Fibroblast of the aortic adventitia (primary cell): ENCODE measurements at regions not wholly inside any gene's neighbourhood (a gene's known extent, or its start where the extent isn't known, plus 50 kb on each side); places are given as distances from the start of the nearest gene placed in this dataset.

Source experiments
- DNase-seq: peaks from one replicate; pipeline ENCODE4 v3.0.0-alpha.2; 2010; ENCODE audit warnings: low read depth
- H3K4me3 ChIP-seq: 2 replicates; pipeline ENCODE4 v1.5.1; 2011; ENCODE audit warnings: low read depth, mild to moderate bottlenecking, control low read depth, low read length, moderate library complexity
- CTCF ChIP-seq: IDR thresholded peaks from 2 replicates; pipeline ENCODE4 v1.5.1; 2011; ENCODE audit warnings: mild to moderate bottlenecking, low read length, control low read depth, inconsistent platforms; ENCODE audit not compliant: insufficient read depth

GRCh38 chr6:98131290-98131990 is 702.9 kb upstream of the POU3F2 start:
- no peak for TF ChIP-seq CTCF
- no peak overlapping the region for H3K4me3 ChIP-seq
- no peak for DNase-seq

DNA sequence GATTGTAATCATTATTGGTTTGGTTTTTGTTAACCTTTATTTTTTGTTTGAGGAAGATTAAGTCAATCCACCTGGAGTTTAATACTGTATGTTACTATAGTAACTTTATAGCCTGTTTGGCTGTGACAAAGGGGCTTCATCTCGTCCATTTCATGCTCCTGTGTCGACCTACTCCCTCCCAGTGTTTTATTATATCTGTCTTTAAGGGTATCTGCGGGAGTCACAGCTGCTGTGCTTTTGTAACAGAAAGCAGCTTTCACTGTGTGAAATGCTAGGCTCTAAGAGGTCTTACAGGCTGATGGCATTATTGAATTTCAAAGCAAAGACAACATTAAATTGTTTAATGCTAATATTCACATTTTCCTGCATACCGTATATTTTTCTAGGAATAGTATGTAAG is 698.0 kb upstream of the POU3F2 start:
- no peak for DNase-seq
- H3K4me3 ChIP-seq = no peak overlapping the region
- TF ChIP-seq CTCF = no peak

- no peak for DNase-seq
- H3K4me3 ChIP-seq = no peak overlapping the region
- no peak for TF ChIP-seq CTCF
Observed at GRCh38 chr6:98137391-98137790, 697.0 kb upstream of the POU3F2 start.

- no peak for TF ChIP-seq CTCF
- DNase-seq = no peak
- H3K4me3 ChIP-seq = no peak overlapping the region
Observed at GRCh38 chr6:98142839-98143238, 691.5 kb upstream of the POU3F2 start.

DNA sequence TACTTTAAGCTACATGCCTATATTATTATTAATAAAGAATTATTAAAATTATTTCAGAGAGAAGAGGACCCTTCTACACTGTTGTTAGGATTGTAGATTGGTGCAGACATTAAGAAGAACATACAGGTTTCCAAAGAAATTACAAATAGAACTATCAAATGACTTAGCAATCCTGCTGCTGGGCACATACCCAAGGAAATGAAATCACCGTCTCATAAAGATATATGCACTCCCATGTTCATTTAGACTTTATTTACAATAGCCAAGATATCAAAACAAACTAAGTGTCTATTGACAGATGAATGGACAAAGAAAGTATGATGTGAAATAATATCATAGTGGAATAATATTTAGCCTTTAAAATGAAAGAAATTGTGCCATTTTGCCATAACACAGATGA is 687.7 kb upstream of the POU3F2 start:
- no peak for DNase-seq
- no peak for TF ChIP-seq CTCF
- H3K4me3 ChIP-seq = no peak overlapping the region

DNA sequence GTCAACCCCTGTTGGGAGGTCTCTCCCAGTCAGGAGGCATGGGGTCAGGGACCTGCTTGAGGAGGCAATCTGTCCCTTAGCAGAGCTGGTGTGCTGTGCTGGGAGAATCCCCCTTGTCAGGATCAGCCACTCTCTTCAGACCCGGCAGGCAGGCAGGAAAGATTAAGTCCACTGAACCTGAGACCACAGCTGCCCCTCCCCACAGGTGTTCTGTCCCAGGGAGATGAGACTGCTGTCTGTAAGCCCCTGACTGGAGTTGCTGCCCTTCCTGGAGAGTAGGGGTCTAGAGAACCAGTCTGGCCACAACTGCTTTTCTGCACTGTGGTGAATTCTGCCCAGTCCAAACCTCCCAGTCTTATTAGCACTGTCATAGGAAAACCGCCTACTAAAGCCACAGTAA is 677.8 kb upstream of the POU3F2 start:
- H3K4me3 ChIP-seq = no peak overlapping the region
- TF ChIP-seq CTCF = no peak
- DNase-seq = no peak

GRCh38 chr6:98179606-98180005 is 654.8 kb upstream of the POU3F2 start:
- no peak for DNase-seq
- TF ChIP-seq CTCF = no peak
- H3K4me3 ChIP-seq = no peak overlapping the region
